DND-41 (cell line): ENCODE measurements at regions not wholly inside any gene's neighbourhood (a gene's known extent, or its start where the extent isn't known, plus 50 kb on each side); places are given as distances from the start of the nearest gene placed in this dataset.

Experiments used
- ATAC-seq: fragments of 200-7000 bp; cut with Tn5 transposase; 3 replicates; pipeline ENCODE4 v1.9.1; 2021; ENCODE audit warnings: low read depth; ENCODE audit not compliant: insufficient read depth
- DNase-seq: peaks from one replicate; pipeline ENCODE4 v3.0.0-alpha.2; 2020
- H2AFZ ChIP-seq: 2 replicates; pipeline ENCODE4 v1.6.0; 2012; ENCODE audit warnings: low read depth, low read length
- H3K27ac ChIP-seq: 2 replicates; pipeline ENCODE4 v1.5.1; 2012; ENCODE audit warnings: low read length, inconsistent platforms
- H3K27me3 ChIP-seq: fragments of 200-600 bp; sonication (generic); 2 replicates; pipeline ENCODE4 v1.6.0; 2012; ENCODE audit warnings: low read length, mild to moderate bottlenecking, inconsistent platforms; ENCODE audit not compliant: insufficient read depth, poor library complexity
- H3K36me3 ChIP-seq: 2 replicates; pipeline ENCODE4 v1.5.1; 2012; ENCODE audit warnings: low read length, inconsistent platforms; ENCODE audit not compliant: insufficient read depth
- H3K4me1 ChIP-seq: 2 replicates; pipeline ENCODE4 v1.5.1; 2012; ENCODE audit warnings: mild to moderate bottlenecking, low read length; ENCODE audit not compliant: insufficient read depth
- H3K4me2 ChIP-seq: 2 replicates; pipeline ENCODE4 v1.6.0; 2012; ENCODE audit warnings: mild to moderate bottlenecking, moderate library complexity, low read length, inconsistent platforms; ENCODE audit not compliant: insufficient read depth
- H3K4me3 ChIP-seq, 2 experiments: fragments of 200-600 bp in 1 of 2; shearing (Covaris generic) in 1 of 2; 2 replicates each; pipeline ENCODE4 v1.5.1; 2012 to 2016; ENCODE audit warnings: inconsistent platforms in 2 of 2, low read length in 2 of 2, mild to moderate bottlenecking in 2 of 2, low read depth in 1 of 2, moderate library complexity in 1 of 2
- H3K79me2 ChIP-seq: 2 replicates; pipeline ENCODE4 v1.6.0; 2012; ENCODE audit warnings: low read length, inconsistent platforms; ENCODE audit not compliant: insufficient read depth
- H3K9ac ChIP-seq: 2 replicates; pipeline ENCODE4 v1.6.0; 2012; ENCODE audit warnings: low read depth, mild to moderate bottlenecking, inconsistent platforms, low read length, moderate library complexity
- H3K9me3 ChIP-seq: 2 replicates; pipeline ENCODE4 v1.5.1; 2012; ENCODE audit warnings: low read length, moderate library complexity, mild to moderate bottlenecking, inconsistent platforms; ENCODE audit not compliant: insufficient read depth, severe bottlenecking
- H4K20me1 ChIP-seq: 2 replicates; pipeline ENCODE4 v1.6.0; 2012; ENCODE audit warnings: low read length; ENCODE audit not compliant: insufficient read depth
- EZH2 ChIP-seq: IDR thresholded peaks from 3 replicates; pipeline ENCODE4 v1.6.1; 2012; ENCODE audit warnings: borderline replicate concordance, low read depth, mild to moderate bottlenecking, moderate library complexity, low read length, inconsistent platforms; ENCODE audit not compliant: severe bottlenecking
- TF ChIP-seq, protein P1 (sequence below): IDR thresholded peaks from 2 replicates; pipeline ENCODE4 v1.5.1; 2012; ENCODE audit warnings: borderline replicate concordance, low read length, moderate library complexity, mild to moderate bottlenecking; ENCODE audit not compliant: poor library complexity, severe bottlenecking; ENCODE audit errors: extremely low read depth

DNA sequence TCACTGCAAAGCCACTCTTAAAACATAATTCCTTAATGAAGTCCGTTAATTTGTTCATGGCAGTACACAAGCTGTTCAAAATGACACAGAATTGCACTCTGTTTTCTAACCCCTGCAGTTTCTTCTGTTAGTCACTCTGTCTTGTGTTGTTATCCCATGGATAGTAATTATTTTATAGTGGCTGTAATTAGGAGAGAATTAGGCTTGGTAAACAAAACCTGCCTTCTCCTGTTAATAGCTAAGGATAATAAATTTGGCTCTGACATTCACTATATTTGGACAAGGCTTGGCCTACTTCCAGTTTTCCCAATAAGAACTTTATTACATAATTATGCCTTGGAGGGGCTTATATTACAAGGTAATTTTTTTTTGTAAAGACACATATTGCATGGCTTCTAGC lies 330.3 kb upstream of the FIGN start:
- H3K79me2 ChIP-seq, result no peaks in the 10 kb centered on the region
- H3K9me3 ChIP-seq, result no peaks in the 10 kb centered on the region
- H3K9ac ChIP-seq, result no peak overlapping the region
- H3K27me3 ChIP-seq, result no peaks in the 10 kb centered on the region
- H3K36me3 ChIP-seq, result no peaks in the 10 kb centered on the region
- DNase-seq, result no peak
- H4K20me1 ChIP-seq, result no peaks in the 10 kb centered on the region
- TF ChIP-seq, protein P1, sequence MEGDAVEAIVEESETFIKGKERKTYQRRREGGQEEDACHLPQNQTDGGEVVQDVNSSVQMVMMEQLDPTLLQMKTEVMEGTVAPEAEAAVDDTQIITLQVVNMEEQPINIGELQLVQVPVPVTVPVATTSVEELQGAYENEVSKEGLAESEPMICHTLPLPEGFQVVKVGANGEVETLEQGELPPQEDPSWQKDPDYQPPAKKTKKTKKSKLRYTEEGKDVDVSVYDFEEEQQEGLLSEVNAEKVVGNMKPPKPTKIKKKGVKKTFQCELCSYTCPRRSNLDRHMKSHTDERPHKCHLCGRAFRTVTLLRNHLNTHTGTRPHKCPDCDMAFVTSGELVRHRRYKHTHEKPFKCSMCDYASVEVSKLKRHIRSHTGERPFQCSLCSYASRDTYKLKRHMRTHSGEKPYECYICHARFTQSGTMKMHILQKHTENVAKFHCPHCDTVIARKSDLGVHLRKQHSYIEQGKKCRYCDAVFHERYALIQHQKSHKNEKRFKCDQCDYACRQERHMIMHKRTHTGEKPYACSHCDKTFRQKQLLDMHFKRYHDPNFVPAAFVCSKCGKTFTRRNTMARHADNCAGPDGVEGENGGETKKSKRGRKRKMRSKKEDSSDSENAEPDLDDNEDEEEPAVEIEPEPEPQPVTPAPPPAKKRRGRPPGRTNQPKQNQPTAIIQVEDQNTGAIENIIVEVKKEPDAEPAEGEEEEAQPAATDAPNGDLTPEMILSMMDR, result no peak
- no peak for TF ChIP-seq EZH2
- no peak overlapping the region for H2AFZ ChIP-seq
- no peak overlapping the region for H3K27ac ChIP-seq
- no peak overlapping the region for H3K4me3 ChIP-seq
- no peak overlapping the region for H3K4me2 ChIP-seq
- no peaks in the 10 kb centered on the region for H3K4me1 ChIP-seq
- no peak for ATAC-seq

DNA sequence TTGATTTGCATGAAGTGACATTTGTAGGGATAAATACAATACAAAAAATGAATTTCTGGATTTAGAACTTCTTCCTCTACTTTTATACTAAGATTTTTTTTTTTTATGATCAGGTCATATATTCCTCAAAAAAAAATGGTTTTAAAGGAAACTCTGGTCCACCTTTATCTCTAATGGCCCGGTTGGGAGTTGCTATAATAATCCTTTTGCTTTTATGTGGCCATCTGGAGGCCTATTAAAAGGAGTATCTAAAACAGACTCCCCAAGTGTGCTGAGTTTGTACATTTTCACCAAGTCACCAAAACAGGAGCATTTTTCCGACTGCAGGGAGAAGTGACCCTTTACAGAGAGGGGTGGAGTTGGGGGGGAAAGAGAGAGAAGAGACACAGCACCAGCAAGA lies 329.2 kb upstream of the FIGN start:
- Histone ChIP-seq H3K9me3 (no peaks in the 10 kb centered on the region), H4K20me1 (no peaks in the 10 kb centered on the region), H2AFZ (no peak overlapping the region), H3K27me3 (no peaks in the 10 kb centered on the region), H3K79me2 (no peaks in the 10 kb centered on the region), H3K4me2 (no peak overlapping the region), H3K4me1 (no peaks in the 10 kb centered on the region), H3K4me3 (no peak overlapping the region), H3K9ac (no peak overlapping the region), H3K36me3 (no peaks in the 10 kb centered on the region), H3K27ac (no peak overlapping the region)
- DNase-seq (no peak), ATAC-seq (no peak)
- no peak for TF ChIP-seq EZH2
- TF ChIP-seq, protein P1, result no peak

DNA sequence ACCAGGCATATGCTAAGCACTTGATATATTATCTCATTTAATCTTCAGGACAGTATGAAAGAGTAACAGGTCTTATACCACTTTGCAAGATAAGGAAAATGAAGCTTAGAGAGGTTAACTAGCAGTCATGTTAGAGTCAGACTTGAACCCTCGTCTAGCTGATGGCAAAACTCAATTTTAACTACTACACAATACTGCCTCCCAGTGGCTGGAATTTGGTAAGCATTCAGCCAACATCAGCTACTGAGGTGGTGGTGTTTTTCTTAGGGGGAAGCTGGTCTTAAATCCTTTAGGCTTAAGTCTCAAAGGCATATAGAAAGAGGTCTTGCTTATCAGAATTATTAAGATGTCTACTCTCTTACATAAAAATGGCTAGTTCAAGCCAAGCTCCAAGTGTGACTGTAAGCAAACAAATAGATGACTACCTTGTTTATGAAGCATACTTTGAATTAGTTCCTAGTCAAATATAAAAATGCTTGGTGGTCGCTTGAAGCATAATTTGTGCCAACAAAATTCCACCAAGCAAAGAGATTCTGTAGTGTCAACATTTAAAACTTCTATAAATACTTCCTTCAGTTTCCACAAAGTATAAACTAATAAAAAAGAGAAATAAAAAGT lies 325.4 kb upstream of the FIGN start:
- H3K79me2 ChIP-seq, result no peaks in the 10 kb centered on the region
- H4K20me1 ChIP-seq, result no peaks in the 10 kb centered on the region
- H3K4me2 ChIP-seq, result no peak overlapping the region
- no peaks in the 10 kb centered on the region for H3K9me3 ChIP-seq
- no peak overlapping the region for H3K4me3 ChIP-seq
- no peak overlapping the region for H3K9ac ChIP-seq
- no peaks in the 10 kb centered on the region for H3K27me3 ChIP-seq
- H3K4me1 ChIP-seq, result no peaks in the 10 kb centered on the region
- 0 out of 3 replicates have a peak, but pooled peaks have one; percentile 37 for ATAC-seq
- no peak overlapping the region for H2AFZ ChIP-seq
- no peaks in the 10 kb centered on the region for H3K36me3 ChIP-seq
- peak; percentile 20 for DNase-seq
- H3K27ac ChIP-seq, result no peak overlapping the region
- TF ChIP-seq, protein P1, result peak; percentile 77
- no peak for TF ChIP-seq EZH2
